ENCODE measurements at regions not wholly inside any gene's neighbourhood (a gene's known extent, or its start where the extent isn't known, plus 50 kb on each side); places are given as distances from the start of the nearest gene placed in this dataset.

- TF ChIP-seq, protein P1, sequence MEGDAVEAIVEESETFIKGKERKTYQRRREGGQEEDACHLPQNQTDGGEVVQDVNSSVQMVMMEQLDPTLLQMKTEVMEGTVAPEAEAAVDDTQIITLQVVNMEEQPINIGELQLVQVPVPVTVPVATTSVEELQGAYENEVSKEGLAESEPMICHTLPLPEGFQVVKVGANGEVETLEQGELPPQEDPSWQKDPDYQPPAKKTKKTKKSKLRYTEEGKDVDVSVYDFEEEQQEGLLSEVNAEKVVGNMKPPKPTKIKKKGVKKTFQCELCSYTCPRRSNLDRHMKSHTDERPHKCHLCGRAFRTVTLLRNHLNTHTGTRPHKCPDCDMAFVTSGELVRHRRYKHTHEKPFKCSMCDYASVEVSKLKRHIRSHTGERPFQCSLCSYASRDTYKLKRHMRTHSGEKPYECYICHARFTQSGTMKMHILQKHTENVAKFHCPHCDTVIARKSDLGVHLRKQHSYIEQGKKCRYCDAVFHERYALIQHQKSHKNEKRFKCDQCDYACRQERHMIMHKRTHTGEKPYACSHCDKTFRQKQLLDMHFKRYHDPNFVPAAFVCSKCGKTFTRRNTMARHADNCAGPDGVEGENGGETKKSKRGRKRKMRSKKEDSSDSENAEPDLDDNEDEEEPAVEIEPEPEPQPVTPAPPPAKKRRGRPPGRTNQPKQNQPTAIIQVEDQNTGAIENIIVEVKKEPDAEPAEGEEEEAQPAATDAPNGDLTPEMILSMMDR (IDR thresholded peaks at IDR 0.05) = no peak
- no peak for TF ChIP-seq POLR2A (IDR thresholded peaks at IDR 0.05)
These were observed 315.4 kb upstream of the LRRC3B start for GRCh38 chr3:26307192-26307591.
